GM21529 (cell line): ENCODE measurements at regions not wholly inside any gene's neighbourhood (a gene's known extent, or its start where the extent isn't known, plus 50 kb on each side); places are given as distances from the start of the nearest gene placed in this dataset.
"Not testable (repeated sequence)": the region's sequence is repeated elsewhere in the genome, so short reads cannot be mapped to it uniquely, and the experiment has no call there.

Experiments used
- ATAC-seq: cut with Tn5 transposase; IDR thresholded peaks from one replicate; pipeline ENCODE4 v1.9.1; 2021; ENCODE audit not compliant: unreplicated experiment

- ATAC-seq: no peak
Observed at GRCh38 chrX:122856205-122856604, 327.9 kb upstream of the GRIA3 start.

DNA sequence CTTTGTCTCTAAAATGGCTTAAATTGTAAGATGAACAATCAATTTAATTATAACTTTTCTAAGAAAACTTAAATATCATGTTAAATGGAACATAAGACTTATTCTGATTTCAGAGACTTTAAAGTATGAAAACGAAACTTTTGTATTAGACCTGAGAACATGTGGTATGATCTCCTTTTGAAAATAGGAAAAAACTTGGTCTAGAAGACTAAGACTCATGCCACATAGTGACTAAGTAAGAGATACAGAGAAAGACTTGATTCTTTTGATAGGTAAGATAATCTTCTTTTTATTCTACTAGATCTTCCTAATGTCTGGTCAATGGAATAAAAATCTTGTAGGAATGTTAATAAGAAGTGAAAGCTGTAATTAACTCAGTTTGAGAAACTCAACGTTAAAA, 326.3 kb upstream of the GRIA3 start:
- no peak for ATAC-seq

DNA sequence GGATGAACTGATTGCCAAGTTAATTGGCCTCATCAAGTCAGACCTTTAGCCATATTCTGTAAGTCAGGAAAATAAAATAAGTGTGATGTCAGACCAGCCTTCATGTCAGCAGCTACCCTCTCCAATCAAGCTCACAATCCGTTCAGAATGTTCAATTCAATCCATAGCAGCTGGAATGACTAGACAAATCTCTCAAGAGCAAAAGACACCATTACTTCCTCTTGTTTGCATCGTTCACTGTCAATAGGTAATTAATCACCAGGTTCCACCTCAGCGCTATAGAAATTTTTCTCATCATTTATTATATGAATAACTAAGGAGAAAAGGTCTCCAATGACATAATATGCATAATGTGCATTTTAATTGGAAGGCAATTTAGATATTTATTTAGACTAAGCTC, 321.0 kb upstream of the GRIA3 start:
- no peak for ATAC-seq

GRCh38 chrX:122866532-122866931, 317.5 kb upstream of the GRIA3 start:
- no peak for ATAC-seq

DNA sequence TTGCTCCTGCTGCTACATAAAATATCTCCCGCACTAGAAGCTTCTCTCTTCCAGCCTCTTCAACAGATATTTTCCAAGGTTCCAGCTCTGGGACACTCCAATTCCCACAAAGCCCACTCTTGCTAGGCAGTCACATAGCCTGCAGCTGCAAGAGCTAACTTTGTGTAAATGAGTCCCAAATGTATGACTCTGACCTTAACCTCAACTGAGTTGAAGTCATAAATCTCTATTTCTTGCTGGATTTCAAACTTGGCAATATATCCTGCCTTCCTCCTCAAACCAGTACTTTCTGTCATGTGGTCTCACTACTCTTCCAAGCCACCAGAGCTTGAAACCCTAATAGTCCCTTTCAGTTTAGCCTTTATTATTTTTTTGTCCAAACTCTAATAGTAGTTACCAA, 315.4 kb upstream of the GRIA3 start:
- no peak for ATAC-seq

DNA sequence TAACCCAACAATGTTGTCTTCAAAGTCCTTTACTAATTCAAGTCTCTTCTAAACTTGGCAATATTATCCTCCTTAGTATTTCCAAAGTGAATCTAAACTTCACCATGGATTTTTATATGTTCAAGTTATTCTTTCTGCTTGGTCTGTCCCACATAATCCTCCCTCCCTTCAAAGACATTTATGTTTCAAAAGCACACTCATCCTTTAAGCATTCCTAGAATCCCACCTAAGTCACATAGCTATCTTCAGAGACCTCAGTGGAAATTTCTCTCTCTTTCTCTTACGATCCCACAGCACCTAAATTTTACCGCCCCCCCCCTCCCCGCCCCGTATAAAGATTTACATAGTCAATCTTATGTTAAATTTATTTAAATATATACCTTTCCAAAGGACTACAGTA, 314.9 kb upstream of the GRIA3 start:
- no peak for ATAC-seq

- no peak for ATAC-seq
Observed at GRCh38 chrX:122878269-122878668, 305.8 kb upstream of the GRIA3 start.

- ATAC-seq: no peak
Observed at GRCh38 chrX:122880952-122881351, 303.1 kb upstream of the GRIA3 start.

GRCh38 chrX:122890729-122891128, 293.3 kb upstream of the GRIA3 start:
- no peak for ATAC-seq

DNA sequence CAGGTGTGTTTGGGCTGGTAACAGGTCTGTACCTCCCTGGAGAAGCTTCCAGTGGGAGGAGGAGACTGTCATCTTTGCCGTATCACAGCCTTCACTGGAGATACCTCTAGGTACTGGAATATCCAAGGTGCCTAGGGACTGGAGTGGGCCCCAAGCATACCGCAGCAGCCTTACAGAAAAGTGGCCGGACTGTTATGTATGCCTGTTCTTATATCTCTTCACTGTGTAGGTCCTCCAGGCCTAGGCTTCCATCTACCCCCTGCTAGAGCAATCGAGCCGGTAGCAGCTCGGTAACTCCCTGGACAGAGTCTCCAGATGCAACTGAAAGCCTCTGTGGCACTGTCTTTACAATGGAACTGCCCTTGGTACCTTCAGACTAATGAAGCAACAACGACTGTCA, 277.4 kb upstream of the GRIA3 start:
- ATAC-seq: no peak

GRCh38 chrX:122907375-122907774, 276.7 kb upstream of the GRIA3 start:
- ATAC-seq: no peak

DNA sequence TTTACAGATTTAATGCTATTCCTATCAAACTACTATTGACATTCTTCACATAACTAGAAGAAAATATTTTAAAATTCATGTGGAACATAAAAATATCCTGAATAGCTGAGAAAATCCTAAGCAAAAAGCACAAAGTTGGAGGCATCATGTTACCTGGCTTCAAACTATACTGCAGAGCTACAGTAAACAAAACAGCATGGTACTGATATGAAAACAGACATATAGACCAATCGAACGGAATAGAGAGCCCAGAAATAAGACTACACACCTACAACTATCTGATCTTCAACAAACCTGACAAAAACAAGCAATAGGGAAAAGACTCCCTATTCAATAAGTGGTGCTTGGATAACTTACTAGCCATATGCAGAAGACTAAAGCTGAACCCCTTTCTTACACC, 273.4 kb upstream of the GRIA3 start:
- no peak for ATAC-seq

GRCh38 chrX:122913134-122913533, 270.9 kb upstream of the GRIA3 start:
- no peak for ATAC-seq

- no peak for ATAC-seq
Observed at GRCh38 chrX:122913764-122914163, 270.3 kb upstream of the GRIA3 start.

- ATAC-seq: no peak
Observed at GRCh38 chrX:122914256-122914655, 269.8 kb upstream of the GRIA3 start.

GRCh38 chrX:122934131-122934530, 249.9 kb upstream of the GRIA3 start:
- ATAC-seq: no peak

- no peak for ATAC-seq
Observed at GRCh38 chrX:122940199-122940598, 243.9 kb upstream of the GRIA3 start.

DNA sequence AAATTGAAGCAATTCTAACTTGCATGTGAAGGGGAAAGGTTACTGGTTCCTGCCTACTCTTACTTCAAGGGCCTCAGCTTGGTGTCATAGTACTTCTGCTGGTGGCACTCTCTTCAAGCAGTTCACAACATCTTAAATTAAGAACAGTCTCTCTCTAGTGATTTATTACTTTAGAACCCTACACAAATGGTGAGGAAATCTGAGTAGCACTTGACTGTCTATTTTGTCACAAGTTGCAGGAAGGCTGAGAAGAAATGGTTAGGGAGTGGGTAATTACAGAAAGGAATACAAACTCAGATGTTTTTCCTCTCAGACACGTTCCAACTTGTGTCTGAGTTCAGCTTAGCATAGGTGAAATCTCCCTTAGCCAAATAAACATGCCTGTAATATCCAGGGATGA, 242.3 kb upstream of the GRIA3 start:
- ATAC-seq: no peak

- ATAC-seq: no peak
Observed at GRCh38 chrX:122943918-122944317, 240.2 kb upstream of the GRIA3 start.

GRCh38 chrX:122945328-122945727, 238.8 kb upstream of the GRIA3 start:
- no peak for ATAC-seq

DNA sequence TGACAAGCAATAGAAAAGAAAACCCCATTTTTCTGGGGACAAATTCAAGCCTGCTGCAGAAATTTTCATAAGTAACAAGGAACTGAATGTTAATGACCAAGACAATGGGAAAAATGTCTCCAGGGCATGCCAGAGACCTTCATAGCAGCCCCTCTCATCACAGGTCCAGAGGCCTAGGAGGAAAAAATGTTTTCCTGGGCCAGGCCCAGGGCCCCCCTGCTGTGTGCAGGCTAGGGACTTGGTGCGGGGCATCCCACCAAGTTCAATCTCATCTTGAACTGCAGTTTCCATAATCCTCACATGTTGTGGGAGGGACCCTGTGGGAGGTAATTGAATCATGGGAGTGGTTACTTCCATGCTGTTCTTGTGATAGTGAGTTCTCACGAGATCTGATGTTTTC, 211.5 kb upstream of the GRIA3 start:
- no peak for ATAC-seq

GRCh38 chrX:122982521-122982920, 201.6 kb upstream of the GRIA3 start:
- ATAC-seq: no peak

GRCh38 chrX:123002844-123003243, 181.2 kb upstream of the GRIA3 start:
- ATAC-seq: not testable (repeated sequence)

- no peak for ATAC-seq
Observed at GRCh38 chrX:123013141-123013540, 170.9 kb upstream of the GRIA3 start.
